ENCODE measurements at regions not wholly inside any gene's neighbourhood (a gene's known extent, or its start where the extent isn't known, plus 50 kb on each side); places are given as distances from the start of the nearest gene placed in this dataset.
"Not testable (repeated sequence)": the region's sequence is repeated elsewhere in the genome, so short reads cannot be mapped to it uniquely, and the experiment has no call there.

- no peak for DNase-seq (ENCODE audit: low spot score)
These were observed 124.7 kb upstream of the ETV3 start for GRCh38 chr1:157262891-157263290.

DNA sequence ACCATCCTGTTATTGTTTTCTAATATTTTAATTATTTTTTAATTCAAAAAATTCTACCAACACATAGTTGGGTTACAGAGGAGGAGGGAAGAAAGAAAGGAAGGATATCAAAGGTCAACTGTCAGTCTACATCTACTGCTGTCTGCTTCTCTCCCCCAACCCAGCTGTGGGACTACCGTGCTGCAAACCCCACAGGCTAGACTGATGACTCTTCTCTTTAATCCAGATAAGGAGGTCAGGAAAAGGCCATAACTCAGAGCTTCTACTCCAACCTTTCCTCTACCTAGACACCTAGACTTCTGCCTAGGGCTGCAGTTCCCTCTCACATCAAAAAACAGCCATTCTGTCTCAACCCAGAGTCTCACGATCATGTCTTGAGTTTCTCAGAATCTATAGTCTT, 124.2 kb upstream of the ETV3 start:
- no peak for DNase-seq (ENCODE audit: low spot score)

- DNase-seq (ENCODE audit: low spot score) = not testable (repeated sequence)
These were observed 117.7 kb upstream of the ETV3 start for GRCh38 chr1:157255891-157256290.

DNA sequence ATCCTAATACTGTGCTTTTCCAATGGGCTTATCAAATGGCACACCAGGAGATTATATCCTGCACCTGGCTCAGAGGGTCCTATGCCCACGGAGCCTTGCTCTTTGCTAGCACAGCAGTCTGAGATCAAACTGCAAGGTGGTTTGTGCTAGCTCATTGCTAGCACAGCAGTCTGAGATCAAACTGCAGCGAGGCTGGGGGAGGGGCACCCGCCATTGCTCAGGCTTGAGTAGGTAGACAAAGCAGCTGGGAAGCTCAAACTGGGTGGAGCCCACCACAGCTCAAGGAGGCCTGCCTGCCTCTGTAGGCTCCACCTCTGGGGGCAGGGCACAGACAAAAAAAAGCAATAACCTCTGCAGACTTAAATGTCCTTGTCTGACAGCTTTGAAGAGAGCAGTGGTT, 116.0 kb upstream of the ETV3 start:
- not testable (repeated sequence) for DNase-seq (ENCODE audit: low spot score)

- no peak for DNase-seq (ENCODE audit: low spot score)
These were observed 114.3 kb upstream of the ETV3 start for GRCh38 chr1:157252473-157252872.

GRCh38 chr1:157249739-157250138, 111.5 kb upstream of the ETV3 start:
- DNase-seq (ENCODE audit: low spot score) = no peak

- no peak for DNase-seq (ENCODE audit: low spot score)
These were observed 111.1 kb upstream of the ETV3 start for GRCh38 chr1:157249326-157249725.

GRCh38 chr1:157247764-157248049, 109.5 kb upstream of the ETV3 start:
- DNase-seq (ENCODE audit: low spot score) = not testable (repeated sequence)

DNA sequence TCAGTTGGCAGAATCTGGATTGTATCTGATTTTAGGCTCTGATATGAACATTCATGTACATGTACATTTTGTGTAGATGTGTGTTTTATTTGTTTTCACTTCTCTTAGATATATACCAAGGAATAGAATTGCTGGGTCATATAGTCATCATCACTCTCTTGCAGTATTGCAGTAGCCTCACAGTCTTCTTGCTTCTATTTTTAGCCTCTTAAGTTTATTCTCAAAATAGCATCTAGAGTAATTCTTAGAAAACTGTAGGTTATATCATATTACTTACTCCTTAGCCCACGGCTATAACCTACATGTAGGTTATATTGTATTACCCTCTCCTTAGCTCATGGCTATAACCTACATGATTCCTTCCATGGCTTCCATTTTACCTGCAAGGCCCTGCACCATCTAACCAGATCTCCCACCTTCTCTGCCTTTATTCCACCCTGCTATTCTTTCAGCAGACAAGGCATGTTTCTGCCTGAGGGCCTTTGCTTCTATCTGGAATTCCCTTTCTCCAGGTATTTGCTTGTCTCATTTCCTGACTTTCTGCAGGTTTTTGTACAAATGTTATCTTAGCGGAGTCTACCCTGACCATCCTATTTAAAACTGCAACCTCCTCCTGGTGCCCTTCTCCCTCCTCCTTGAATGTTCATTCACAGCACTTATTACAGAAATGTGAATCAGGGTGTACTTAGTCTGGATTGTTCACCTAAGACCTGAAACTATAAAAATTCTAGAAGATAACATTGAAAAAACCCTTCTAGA, 109.0 kb upstream of the ETV3 start:
- DNase-seq (ENCODE audit: low spot score) = no peak

DNA sequence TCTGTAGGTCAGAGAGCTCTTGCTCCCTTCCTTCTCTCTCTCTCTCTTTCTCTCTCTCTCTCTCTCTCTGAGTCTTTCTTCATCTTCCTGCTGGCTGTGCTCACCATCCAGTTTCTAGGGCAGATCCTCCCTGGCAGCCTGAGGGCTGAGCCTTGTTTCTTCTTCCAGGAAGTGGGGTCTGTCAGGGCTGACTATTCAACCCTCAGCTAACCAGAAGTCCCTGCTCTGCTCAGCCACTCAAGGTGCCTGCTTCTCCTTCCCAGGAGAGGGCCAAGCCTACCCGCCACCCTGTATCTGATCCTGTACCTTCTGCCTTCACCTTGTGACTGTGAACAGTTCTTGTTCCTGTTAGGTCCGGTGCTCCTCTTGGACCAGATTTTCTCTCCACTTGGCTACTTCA, 107.6 kb upstream of the ETV3 start:
- no peak for DNase-seq (ENCODE audit: low spot score)

- DNase-seq (ENCODE audit: low spot score) = no peak
These were observed 103.0 kb upstream of the ETV3 start for GRCh38 chr1:157241185-157241538.

GRCh38 chr1:157240495-157241184, 102.4 kb upstream of the ETV3 start:
- no peak for DNase-seq (ENCODE audit: low spot score)

DNA sequence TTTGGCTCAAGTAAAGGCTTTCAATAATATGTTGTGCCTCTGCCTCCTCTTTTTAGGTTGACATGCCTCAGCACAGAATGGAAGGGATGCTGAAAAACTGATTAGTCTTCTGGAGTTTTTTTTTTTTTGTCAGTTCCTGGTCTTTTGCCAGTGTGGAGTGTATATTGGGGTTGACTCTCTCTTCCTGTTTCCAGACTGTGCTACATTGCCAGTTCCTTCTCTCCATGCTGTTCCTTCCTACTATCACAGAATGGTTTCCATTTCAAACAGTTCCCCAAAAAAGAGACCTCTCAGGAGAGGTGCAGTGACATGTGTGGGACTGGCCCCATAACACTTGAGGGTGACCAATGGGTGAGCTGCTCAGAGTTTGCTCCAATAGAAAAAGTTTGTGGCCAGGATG, 101.7 kb upstream of the ETV3 start:
- no peak for DNase-seq (ENCODE audit: low spot score)

DNA sequence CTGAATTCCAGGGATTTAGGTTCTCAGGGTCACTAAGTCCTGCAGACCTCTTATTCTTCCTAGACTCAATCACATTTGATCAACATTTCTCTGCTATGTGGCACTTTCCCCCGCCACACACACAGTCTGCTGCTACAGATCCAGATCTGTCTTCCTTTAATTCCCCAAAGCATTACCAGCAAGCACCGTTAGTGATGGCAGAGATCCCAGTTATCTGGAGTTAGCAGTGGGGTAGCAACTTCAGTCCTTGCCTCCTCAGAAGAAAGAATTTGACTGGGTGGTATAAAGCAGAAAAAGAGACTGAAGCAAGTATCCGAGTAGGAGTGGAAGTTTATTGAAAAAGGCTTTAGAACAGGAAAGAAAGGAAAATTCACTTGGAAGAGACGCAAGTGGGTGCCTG, 100.4 kb upstream of the ETV3 start:
- DNase-seq (ENCODE audit: low spot score) = no peak

- DNase-seq (ENCODE audit: low spot score) = no peak
These were observed 99.8 kb upstream of the ETV3 start for GRCh38 chr1:157237981-157238380.

DNA sequence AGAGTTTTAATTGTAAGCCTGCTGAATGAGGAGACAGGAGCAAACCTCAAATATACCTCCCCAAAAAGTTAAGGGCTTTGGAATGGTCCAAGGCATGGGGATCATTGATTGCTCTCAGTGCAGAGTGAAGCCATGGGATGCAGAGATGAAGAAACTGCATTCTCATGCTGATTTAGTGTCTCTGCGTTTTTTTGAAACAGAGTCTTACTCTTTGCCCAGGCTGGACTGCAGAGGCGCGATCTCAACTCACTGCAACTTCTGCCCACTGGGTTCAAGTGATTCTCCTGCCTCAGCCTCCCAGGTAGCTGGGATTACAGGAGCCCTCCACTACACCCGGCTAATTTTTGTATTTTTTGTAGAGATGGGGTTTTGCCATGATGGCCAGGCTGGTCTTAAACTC, 99.3 kb upstream of the ETV3 start:
- no peak for DNase-seq (ENCODE audit: low spot score)

GRCh38 chr1:157236072-157236471, 97.9 kb upstream of the ETV3 start:
- DNase-seq (ENCODE audit: low spot score) = no peak

- DNase-seq (ENCODE audit: low spot score) = no peak
These were observed 97.1 kb upstream of the ETV3 start for GRCh38 chr1:157235307-157235706.

GRCh38 chr1:157234705-157235273, 96.6 kb upstream of the ETV3 start:
- no peak for DNase-seq (ENCODE audit: low spot score)

GRCh38 chr1:157233131-157233530, 94.9 kb upstream of the ETV3 start:
- no peak for DNase-seq (ENCODE audit: low spot score)

DNA sequence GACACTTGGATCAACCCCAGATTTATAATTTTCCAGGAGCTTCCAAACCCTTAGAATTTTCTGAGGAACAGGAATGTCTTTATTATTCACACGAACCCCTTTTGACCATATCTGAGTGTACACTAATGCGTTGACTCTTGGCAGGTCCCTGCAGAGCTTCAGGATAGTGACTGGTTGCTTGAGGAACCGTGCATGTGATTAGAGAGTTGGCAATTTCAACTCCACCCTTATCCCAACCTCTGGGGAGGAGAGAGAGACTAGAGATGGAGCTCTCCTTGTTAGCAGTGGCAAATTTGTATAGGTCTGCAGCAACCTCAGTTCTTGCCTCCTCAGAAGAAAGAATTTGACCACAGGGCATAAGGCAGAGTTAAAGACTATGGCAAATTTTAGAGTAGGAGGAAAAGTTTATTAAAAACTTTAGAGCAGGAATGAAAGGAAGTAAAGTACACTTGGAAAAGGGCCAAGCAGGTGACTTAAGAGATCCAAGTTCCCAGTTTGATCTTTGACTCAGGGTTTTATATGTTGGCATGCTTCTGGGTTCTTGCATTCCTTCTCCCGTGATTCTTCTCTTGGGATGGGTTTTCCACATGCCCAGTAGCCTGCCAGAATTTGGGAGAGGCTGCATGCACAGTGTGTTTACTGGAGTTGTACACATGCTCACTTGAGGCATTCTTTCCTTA, 93.8 kb upstream of the ETV3 start:
- no peak for DNase-seq (ENCODE audit: low spot score)

DNA sequence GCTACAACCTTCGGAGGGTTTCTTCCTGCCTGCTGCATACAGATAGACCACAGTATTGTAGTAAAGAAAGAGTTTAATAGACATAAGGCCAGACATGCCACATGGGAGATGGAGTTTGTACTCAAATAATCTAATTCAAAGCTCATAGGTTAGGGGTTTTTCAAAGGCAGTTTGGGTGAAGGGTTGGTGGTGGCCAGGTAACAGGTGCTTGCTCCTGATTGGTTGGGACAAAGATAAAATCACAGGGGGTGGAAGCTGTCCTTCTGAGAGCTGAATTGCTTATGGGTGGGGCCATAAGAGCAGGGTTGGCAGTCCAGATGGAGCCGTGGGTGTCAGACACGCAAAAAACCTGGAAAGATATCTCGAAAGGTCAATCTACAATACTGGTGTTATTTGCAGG, 92.3 kb upstream of the ETV3 start:
- no peak for DNase-seq (ENCODE audit: low spot score)

DNA sequence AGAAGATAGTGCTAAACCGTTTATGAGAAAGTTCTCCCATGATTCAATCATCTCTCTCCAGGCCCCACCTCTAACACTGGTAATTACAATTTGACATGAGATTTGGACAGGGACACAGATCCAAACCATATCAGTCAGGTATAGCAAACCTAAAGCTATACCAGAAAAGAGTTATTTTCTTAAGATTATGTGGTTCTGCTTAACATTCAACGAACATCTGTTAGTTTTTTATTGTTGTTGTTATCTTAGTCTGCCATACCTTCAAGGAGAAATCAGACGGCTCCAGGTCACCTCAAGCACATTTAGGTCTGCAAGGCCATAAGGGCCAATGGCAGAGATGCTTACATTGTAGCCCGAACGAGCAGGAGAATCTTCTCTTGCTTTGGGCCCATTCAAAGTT, 89.5 kb upstream of the ETV3 start:
- DNase-seq (ENCODE audit: low spot score) = no peak

Measured in cerebellar cortex (tissue), 1 donor.